ENCODE measurements at regions not wholly inside any gene's neighbourhood (a gene's known extent, or its start where the extent isn't known, plus 50 kb on each side); places are given as distances from the start of the nearest gene placed in this dataset.

DNA sequence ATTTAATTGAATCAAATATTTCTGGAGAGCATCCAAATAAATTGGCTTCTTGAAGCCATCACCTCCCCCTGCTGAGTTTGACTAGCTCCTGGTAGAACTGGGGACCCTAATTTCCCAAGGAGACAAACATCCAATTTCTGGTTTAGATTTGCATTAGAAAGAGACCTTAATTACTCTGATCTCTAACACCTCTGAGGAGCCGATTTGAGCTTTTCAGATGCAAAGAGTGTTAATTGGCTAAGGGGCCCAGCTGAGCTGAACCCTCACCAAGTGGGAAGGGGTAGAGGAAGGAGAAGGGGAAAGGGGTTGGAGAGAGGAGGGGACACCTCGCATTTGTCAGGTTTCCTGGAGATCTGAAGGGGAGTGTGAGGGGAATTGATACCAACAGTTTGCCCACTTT lies 145.4 kb upstream of the SHB start:
- Mint-ChIP-seq H3K27ac (no peak overlapping the region), H3K36me3 (no peaks in the 10 kb centered on the region), H3K4me1 (peaks cover 0 to 12% of the 10 kb centered on the region in 2 donors), H3K9me3 (no peaks in the 10 kb centered on the region), H3K27me3 (ENCODE audit: low read depth in 2 of 2) (no peaks in the 10 kb centered on the region), H3K4me3 (no peak overlapping the region)
- ATAC-seq (no peak), DNase-seq (no peak)
- Histone ChIP-seq H3K27ac (ENCODE audit: low read length) (no peak overlapping the region), H3K4me1 (ENCODE audit: control insufficient read depth, insufficient read depth, low read length) (no peaks in the 10 kb centered on the region), H3K4me3 (ENCODE audit: low read length) (no peak overlapping the region), H3K9me3 (ENCODE audit: control insufficient read depth, insufficient read depth, low read length) (no peaks in the 10 kb centered on the region), H3K36me3 (ENCODE audit: control insufficient read depth, insufficient read depth, low read length) (no peaks in the 10 kb centered on the region), H3K27me3 (ENCODE audit: control insufficient read depth, insufficient read depth, low read length) (no peaks in the 10 kb centered on the region)
- WGBS (ENCODE audit: insufficient coverage) = 75% methylated on average over 1 of the region's 2 CpGs
- TF ChIP-seq, protein P1, sequence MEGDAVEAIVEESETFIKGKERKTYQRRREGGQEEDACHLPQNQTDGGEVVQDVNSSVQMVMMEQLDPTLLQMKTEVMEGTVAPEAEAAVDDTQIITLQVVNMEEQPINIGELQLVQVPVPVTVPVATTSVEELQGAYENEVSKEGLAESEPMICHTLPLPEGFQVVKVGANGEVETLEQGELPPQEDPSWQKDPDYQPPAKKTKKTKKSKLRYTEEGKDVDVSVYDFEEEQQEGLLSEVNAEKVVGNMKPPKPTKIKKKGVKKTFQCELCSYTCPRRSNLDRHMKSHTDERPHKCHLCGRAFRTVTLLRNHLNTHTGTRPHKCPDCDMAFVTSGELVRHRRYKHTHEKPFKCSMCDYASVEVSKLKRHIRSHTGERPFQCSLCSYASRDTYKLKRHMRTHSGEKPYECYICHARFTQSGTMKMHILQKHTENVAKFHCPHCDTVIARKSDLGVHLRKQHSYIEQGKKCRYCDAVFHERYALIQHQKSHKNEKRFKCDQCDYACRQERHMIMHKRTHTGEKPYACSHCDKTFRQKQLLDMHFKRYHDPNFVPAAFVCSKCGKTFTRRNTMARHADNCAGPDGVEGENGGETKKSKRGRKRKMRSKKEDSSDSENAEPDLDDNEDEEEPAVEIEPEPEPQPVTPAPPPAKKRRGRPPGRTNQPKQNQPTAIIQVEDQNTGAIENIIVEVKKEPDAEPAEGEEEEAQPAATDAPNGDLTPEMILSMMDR (IDR thresholded peaks at IDR 0.05) = no peak
- intact Hi-C loops (cut with micrococcal nuclease) = no loop called here

DNA sequence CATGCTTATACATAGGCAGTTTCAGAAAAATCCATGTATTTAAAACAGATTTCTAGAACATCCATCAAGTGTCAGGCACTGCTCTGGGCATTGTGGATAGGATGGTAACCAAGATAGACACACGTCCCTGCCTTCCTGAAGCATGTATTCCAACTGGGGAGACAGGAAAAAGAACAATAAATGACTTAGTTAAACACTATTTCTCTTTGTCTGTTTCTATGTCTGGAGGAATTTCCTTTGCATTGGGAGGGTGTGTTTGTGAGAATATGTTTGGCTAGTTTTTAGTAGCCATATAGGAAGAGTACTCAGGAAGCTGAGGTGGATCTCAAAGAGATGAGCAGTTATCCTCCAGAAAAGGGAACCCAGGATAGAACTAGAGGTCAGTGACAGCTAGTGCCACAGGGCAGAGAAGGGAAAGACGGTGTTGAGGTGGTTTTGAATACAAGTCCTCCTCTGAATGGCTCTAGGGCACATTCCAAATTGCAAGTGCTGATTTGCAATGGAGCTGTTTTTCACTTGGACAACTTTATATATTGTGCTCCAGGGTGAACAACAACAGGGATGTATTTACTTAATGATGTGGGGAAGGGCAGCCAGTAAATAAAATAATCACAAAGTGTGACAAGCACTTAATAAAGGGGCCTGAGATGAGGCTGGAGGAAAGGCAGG lies 144.7 kb upstream of the SHB start:
- H3K27me3 ChIP-seq (ENCODE audit: control insufficient read depth, insufficient read depth, low read length) = no peaks in the 10 kb centered on the region
- no peak overlapping the region for H3K27ac Mint-ChIP-seq
- H3K36me3 ChIP-seq (ENCODE audit: control insufficient read depth, insufficient read depth, low read length) = no peaks in the 10 kb centered on the region
- no peaks in the 10 kb centered on the region for H3K36me3 Mint-ChIP-seq
- no peak overlapping the region for H3K27ac ChIP-seq (ENCODE audit: low read length)
- no peak for DNase-seq
- H3K4me3 ChIP-seq (ENCODE audit: low read length) = no peak overlapping the region
- WGBS (ENCODE audit: insufficient coverage) = 68% methylated on average over 2 of the region's 2 CpGs
- no peaks in the 10 kb centered on the region for H3K27me3 Mint-ChIP-seq (ENCODE audit: low read depth in 2 of 2)
- TF ChIP-seq, protein P1 (IDR thresholded peaks at IDR 0.05) = no peak
- H3K9me3 ChIP-seq (ENCODE audit: control insufficient read depth, insufficient read depth, low read length) = no peaks in the 10 kb centered on the region
- H3K9me3 Mint-ChIP-seq = no peaks in the 10 kb centered on the region
- peaks cover 0 to 19% of the 10 kb centered on the region in 2 donors for H3K4me1 Mint-ChIP-seq
- H3K4me1 ChIP-seq (ENCODE audit: control insufficient read depth, insufficient read depth, low read length) = no peaks in the 10 kb centered on the region
- intact Hi-C loops (cut with micrococcal nuclease) = no loop called here
- no peak overlapping the region for H3K4me3 Mint-ChIP-seq
- no peak for ATAC-seq

DNA sequence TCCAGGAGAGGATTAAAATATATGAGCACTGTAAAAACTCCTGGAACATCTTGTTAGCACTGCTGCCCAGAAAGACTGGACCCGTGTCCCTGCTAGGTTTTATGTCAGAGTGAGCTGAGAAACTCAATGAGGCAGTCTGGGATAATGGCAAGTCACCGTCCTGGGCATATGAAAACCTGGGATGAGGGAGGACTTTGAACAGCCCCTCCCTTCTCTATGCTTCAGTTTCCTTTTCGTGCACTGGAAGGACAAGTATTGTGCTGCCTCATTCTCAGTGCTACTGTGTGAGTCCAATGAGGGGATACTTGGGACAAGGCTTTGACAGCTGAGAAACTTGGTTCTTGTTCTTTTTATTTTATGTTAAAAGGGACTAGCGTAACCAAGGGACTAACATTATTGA lies 143.0 kb upstream of the SHB start:
- Histone ChIP-seq H3K4me1 (ENCODE audit: control insufficient read depth, insufficient read depth, low read length) (no peaks in the 10 kb centered on the region), H3K4me3 (ENCODE audit: low read length) (no peak overlapping the region), H3K27me3 (ENCODE audit: control insufficient read depth, insufficient read depth, low read length) (no peaks in the 10 kb centered on the region), H3K27ac (ENCODE audit: low read length) (no peak overlapping the region), H3K9me3 (ENCODE audit: control insufficient read depth, insufficient read depth, low read length) (no peaks in the 10 kb centered on the region), H3K36me3 (ENCODE audit: control insufficient read depth, insufficient read depth, low read length) (no peaks in the 10 kb centered on the region)
- DNase-seq = no peak
- Mint-ChIP-seq H3K4me3 (no peak overlapping the region), H3K4me1 (peaks cover 14 to 36% of the 10 kb centered on the region in 2 donors), H3K36me3 (no peaks in the 10 kb centered on the region), H3K27me3 (ENCODE audit: low read depth in 2 of 2) (no peaks in the 10 kb centered on the region), H3K9me3 (no peaks in the 10 kb centered on the region), H3K27ac (no peak overlapping the region)
- 77% methylated on average over 4 of the region's 4 CpGs for WGBS (ENCODE audit: insufficient coverage)
- TF ChIP-seq, protein P1 (IDR thresholded peaks at IDR 0.05) = no peak
- ATAC-seq = no peak
- intact Hi-C loops (cut with micrococcal nuclease) = no loop called here

DNA sequence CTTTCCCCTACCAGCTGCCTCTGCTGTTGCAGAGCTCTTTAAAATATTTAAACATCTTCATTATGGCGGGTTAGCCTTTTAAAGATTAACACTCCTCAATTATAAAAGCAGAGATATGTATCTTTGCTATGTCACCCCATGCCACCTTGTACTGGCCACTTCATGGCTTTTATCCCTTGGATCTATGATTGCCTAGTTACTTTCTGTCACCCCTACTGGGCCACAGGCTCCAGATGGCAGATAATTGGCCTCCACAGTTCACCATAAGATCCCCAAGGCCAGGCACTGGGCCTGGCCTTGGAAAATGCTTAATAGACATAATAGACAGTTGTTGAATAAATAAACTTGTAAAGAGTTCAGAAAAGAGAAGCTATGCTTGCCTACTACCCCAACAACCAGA lies 142.0 kb upstream of the SHB start:
- Histone ChIP-seq H3K27ac (ENCODE audit: low read length) (no peak overlapping the region), H3K4me1 (ENCODE audit: control insufficient read depth, insufficient read depth, low read length) (no peaks in the 10 kb centered on the region), H3K36me3 (ENCODE audit: control insufficient read depth, insufficient read depth, low read length) (no peaks in the 10 kb centered on the region), H3K9me3 (ENCODE audit: control insufficient read depth, insufficient read depth, low read length) (no peaks in the 10 kb centered on the region), H3K4me3 (ENCODE audit: low read length) (no peak overlapping the region), H3K27me3 (ENCODE audit: control insufficient read depth, insufficient read depth, low read length) (no peaks in the 10 kb centered on the region)
- Mint-ChIP-seq H3K9me3 (no peaks in the 10 kb centered on the region), H3K36me3 (no peaks in the 10 kb centered on the region), H3K27me3 (ENCODE audit: low read depth in 2 of 2) (no peaks in the 10 kb centered on the region), H3K4me1 (peaks cover 14 to 36% of the 10 kb centered on the region in 2 donors), H3K4me3 (no peak overlapping the region), H3K27ac (no peak overlapping the region)
- 90% methylated on average over 1 of the region's 1 CpG for WGBS (ENCODE audit: insufficient coverage)
- no peak for DNase-seq
- ATAC-seq = no peak
- TF ChIP-seq, protein P1 (IDR thresholded peaks at IDR 0.05) = no peak
- intact Hi-C loops (cut with micrococcal nuclease) = no loop called here
